ENCODE measurements at regions not wholly inside any gene's neighbourhood (a gene's known extent, or its start where the extent isn't known, plus 50 kb on each side); places are given as distances from the start of the nearest gene placed in this dataset.

GRCh38 chr18:61256291-61256690 lies 76.9 kb upstream of the CDH20 start:
- Histone ChIP-seq H3K9ac (ENCODE audit: low read length) (no peak overlapping the region), H3K4me1 (ENCODE audit: insufficient read depth, low read length) (no peaks in the 10 kb centered on the region), H2AFZ (ENCODE audit: low read depth, low read length) (no peak overlapping the region), H3K79me2 (ENCODE audit: insufficient read depth, low read length) (no peaks in the 10 kb centered on the region), H3K4me3 (ENCODE audit: insufficient read depth, low read depth, low read length) (no peak overlapping the region), H4K20me1 (ENCODE audit: insufficient read depth, low read length) (no peaks in the 10 kb centered on the region), H3K4me2 (ENCODE audit: low read length) (no peak overlapping the region), H3K9me3 (ENCODE audit: insufficient read depth, low read depth, low read length) (no peaks in the 10 kb centered on the region), H3K27me3 (ENCODE audit: insufficient read depth, low read length) (no peaks in the 10 kb centered on the region), H3K36me3 (ENCODE audit: insufficient read depth, low read length) (no peaks in the 10 kb centered on the region), H3K27ac (ENCODE audit: low read depth, low read length) (no peak overlapping the region)
- no peaks in the 10 kb centered on the region for H3K9me3 Mint-ChIP-seq (ENCODE audit: unreplicated experiment)
- H3K27me3 Mint-ChIP-seq (ENCODE audit: low read depth, unreplicated experiment) = no peaks in the 10 kb centered on the region
- H3K27ac Mint-ChIP-seq (ENCODE audit: unreplicated experiment) = no peak overlapping the region
- TF ChIP-seq CTCF (IDR thresholded peaks at IDR 0.05; ENCODE audit: insufficient read depth, low read depth, low read length) (no peak), EZH2 (IDR thresholded peaks at IDR 0.05; ENCODE audit: insufficient read depth, low read length) (no peak)
- DNase-seq (ENCODE audit: low read depth) = no peak
- no peaks in the 10 kb centered on the region for H3K36me3 Mint-ChIP-seq (ENCODE audit: low read depth, unreplicated experiment)
- H3K4me1 Mint-ChIP-seq (ENCODE audit: low read depth, unreplicated experiment) = peaks cover 7% of the 10 kb centered on the region
- FAIRE-seq = no peak
- H3K4me3 Mint-ChIP-seq (ENCODE audit: unreplicated experiment) = no peak overlapping the region

- H3K4me1 ChIP-seq (ENCODE audit: insufficient read depth, low read length) = no peaks in the 10 kb centered on the region
- no peaks in the 10 kb centered on the region for H3K27me3 ChIP-seq (ENCODE audit: insufficient read depth, low read length)
- no peak overlapping the region for H2AFZ ChIP-seq (ENCODE audit: low read depth, low read length)
- no peaks in the 10 kb centered on the region for H4K20me1 ChIP-seq (ENCODE audit: insufficient read depth, low read length)
- H3K9ac ChIP-seq (ENCODE audit: low read length) = no peak overlapping the region
- no peaks in the 10 kb centered on the region for H3K9me3 Mint-ChIP-seq (ENCODE audit: unreplicated experiment)
- H3K79me2 ChIP-seq (ENCODE audit: insufficient read depth, low read length) = no peaks in the 10 kb centered on the region
- H3K4me1 Mint-ChIP-seq (ENCODE audit: low read depth, unreplicated experiment) = peaks cover 7% of the 10 kb centered on the region
- no peak overlapping the region for H3K27ac Mint-ChIP-seq (ENCODE audit: unreplicated experiment)
- TF ChIP-seq CTCF (IDR thresholded peaks at IDR 0.05; ENCODE audit: insufficient read depth, low read depth, low read length) = no peak
- no peak for TF ChIP-seq EZH2 (IDR thresholded peaks at IDR 0.05; ENCODE audit: insufficient read depth, low read length)
- no peak overlapping the region for H3K27ac ChIP-seq (ENCODE audit: low read depth, low read length)
- H3K4me2 ChIP-seq (ENCODE audit: low read length) = no peak overlapping the region
- H3K27me3 Mint-ChIP-seq (ENCODE audit: low read depth, unreplicated experiment) = no peaks in the 10 kb centered on the region
- no peak for DNase-seq (ENCODE audit: low read depth)
- no peak for FAIRE-seq
- no peaks in the 10 kb centered on the region for H3K9me3 ChIP-seq (ENCODE audit: insufficient read depth, low read depth, low read length)
- no peak overlapping the region for H3K4me3 Mint-ChIP-seq (ENCODE audit: unreplicated experiment)
- H3K36me3 Mint-ChIP-seq (ENCODE audit: low read depth, unreplicated experiment) = no peaks in the 10 kb centered on the region
- H3K36me3 ChIP-seq (ENCODE audit: insufficient read depth, low read length) = no peaks in the 10 kb centered on the region
- H3K4me3 ChIP-seq (ENCODE audit: insufficient read depth, low read depth, low read length) = no peak overlapping the region
These were observed 71.4 kb upstream of the CDH20 start for GRCh38 chr18:61261870-61262269.

GRCh38 chr18:61272793-61273192 lies 60.4 kb upstream of the CDH20 start:
- TF ChIP-seq EZH2 (IDR thresholded peaks at IDR 0.05; ENCODE audit: insufficient read depth, low read length) (no peak), CTCF (IDR thresholded peaks at IDR 0.05; ENCODE audit: insufficient read depth, low read depth, low read length) (no peak)
- Histone ChIP-seq H4K20me1 (ENCODE audit: insufficient read depth, low read length) (no peaks in the 10 kb centered on the region), H2AFZ (ENCODE audit: low read depth, low read length) (no peak overlapping the region), H3K4me2 (ENCODE audit: low read length) (no peak overlapping the region), H3K79me2 (ENCODE audit: insufficient read depth, low read length) (no peaks in the 10 kb centered on the region), H3K9me3 (ENCODE audit: insufficient read depth, low read depth, low read length) (no peaks in the 10 kb centered on the region), H3K9ac (ENCODE audit: low read length) (no peak overlapping the region), H3K4me1 (ENCODE audit: insufficient read depth, low read length) (no peaks in the 10 kb centered on the region), H3K27me3 (ENCODE audit: insufficient read depth, low read length) (no peaks in the 10 kb centered on the region), H3K27ac (ENCODE audit: low read depth, low read length) (no peak overlapping the region), H3K4me3 (ENCODE audit: insufficient read depth, low read depth, low read length) (no peak overlapping the region), H3K36me3 (ENCODE audit: insufficient read depth, low read length) (no peaks in the 10 kb centered on the region)
- H3K9me3 Mint-ChIP-seq (ENCODE audit: unreplicated experiment) = no peaks in the 10 kb centered on the region
- no peaks in the 10 kb centered on the region for H3K4me1 Mint-ChIP-seq (ENCODE audit: low read depth, unreplicated experiment)
- peaks cover 3% of the 10 kb centered on the region for H3K27me3 Mint-ChIP-seq (ENCODE audit: low read depth, unreplicated experiment)
- FAIRE-seq = no peak
- no peak for DNase-seq (ENCODE audit: low read depth)
- no peaks in the 10 kb centered on the region for H3K36me3 Mint-ChIP-seq (ENCODE audit: low read depth, unreplicated experiment)
- no peak overlapping the region for H3K4me3 Mint-ChIP-seq (ENCODE audit: unreplicated experiment)
- H3K27ac Mint-ChIP-seq (ENCODE audit: unreplicated experiment) = no peak overlapping the region

Data from astrocyte (in vitro differentiated cells and primary cell).